DMS53 treated with DMSO at 0.1 percent for 48 hours (cell line): ENCODE measurements at regions not wholly inside any gene's neighbourhood (a gene's known extent, or its start where the extent isn't known, plus 50 kb on each side); places are given as distances from the start of the nearest gene placed in this dataset.

ENCODE experiments used
- DNase-seq: peaks from one replicate; lab custom pipeline; 2025; ENCODE audit not compliant: unreplicated experiment; lab: John Stamatoyannopoulos, UW

DNA sequence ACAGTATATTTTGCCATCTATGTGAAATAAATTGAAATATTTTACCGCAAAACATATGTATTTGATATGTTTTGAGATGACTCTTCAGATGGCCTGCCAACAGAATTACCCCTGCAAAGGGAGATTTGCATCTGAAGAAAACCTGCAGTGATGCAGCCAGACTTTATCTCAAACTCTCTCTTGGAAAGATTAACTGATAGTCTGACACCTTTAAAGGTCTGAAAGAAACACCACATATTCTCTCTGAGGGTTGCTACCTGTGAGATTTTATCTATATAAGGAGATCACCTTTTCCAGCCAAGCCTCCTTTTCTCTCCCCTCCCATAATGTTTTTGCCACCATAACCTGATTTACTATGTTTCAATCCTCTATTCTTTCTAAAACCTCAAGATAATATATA, 1106.3 kb upstream of the IGFBP7 start:
- no peak for DNase-seq

DNA sequence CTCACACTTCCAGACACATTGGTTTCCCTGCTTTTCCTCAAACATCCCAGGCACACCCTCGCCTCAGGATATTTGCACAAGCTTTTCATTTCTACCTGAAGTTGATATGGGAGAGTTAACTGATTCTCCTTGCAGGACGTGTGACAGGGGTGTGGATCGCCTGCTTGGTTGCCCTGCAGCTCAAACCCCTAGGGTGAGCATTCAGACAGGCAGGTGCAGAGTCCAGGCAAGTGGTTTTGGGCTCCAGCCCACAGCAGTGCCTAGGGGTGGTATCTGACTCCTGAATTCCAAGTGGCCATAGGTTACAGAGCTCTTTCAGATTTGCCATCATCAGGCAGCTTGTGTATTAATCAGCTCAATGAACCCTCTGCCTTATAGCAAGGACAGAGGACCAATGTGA, 1104.2 kb upstream of the IGFBP7 start:
- no peak for DNase-seq

DNA sequence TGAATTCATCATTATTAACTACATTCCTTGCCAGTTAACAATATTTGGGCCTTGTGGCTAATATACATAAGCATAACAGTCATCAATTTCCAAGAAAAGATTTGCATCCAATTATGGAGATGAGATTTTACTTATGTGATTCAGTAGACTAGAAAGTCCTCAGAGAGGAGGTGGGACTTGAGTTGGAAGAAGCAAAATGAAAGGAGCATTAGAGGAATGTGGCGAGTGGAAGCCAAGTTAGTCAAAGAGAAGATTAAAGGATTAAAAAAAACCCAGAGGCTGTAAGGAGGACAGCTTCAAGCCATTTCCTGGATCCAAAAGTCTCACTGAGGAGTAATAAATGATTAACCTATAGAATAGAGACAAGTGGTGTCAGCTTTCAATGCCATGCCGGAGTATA, 1099.4 kb upstream of the IGFBP7 start:
- DNase-seq, result peak; percentile 69

DNA sequence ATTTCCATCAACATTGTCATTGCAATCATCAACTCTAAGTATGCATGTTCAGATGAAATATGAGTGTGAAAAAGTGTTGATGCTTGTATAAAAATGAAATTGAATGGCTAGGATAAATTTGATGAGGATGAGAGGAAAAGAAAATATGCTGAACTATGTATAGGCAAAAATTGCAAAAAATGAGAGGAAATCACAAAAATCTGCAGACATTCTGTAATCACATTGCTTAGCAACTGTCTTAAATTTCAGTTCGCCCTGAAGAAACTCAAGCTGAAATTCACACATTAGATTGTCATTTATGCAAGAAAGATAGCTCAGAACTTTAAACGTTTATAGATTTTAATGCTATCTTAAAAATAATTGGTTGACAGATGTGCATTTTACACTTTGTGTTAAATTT, 1098.8 kb upstream of the IGFBP7 start:
- no peak for DNase-seq

DNA sequence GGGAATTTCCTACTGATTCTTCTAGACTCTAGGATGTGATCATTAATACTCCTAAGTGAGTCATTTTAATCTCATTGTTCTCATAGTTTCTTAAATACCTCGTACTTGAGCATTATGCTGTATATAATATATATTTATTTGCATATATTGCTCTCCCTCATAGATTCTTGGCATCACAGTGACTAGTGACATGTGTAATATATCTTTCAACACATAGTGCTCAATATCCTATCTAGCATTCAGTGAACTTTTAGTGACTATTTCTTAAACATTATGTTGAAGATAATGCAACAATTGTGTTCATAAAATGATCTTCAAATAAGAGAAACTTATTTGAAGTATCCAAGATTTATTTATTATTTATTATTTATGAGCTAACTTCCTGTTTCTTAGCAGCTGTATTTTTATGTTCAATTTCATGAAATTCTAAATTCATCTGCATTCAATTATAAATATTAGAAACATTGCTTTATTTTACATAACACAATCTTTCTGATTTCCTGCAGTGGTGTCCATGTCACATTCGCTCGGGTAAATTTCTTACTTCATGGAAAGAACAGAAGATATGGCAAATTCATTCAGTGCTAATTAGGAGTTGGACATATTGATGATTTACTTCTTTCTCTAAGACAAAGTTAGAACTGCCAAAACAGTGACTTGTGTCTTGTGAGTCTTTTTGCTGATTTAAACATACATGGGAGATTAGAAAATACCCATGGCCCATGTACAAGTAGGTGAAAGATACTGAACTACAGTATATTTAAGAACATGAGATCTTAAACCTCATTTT, 1095.5 kb upstream of the IGFBP7 start:
- DNase-seq, result no peak

DNA sequence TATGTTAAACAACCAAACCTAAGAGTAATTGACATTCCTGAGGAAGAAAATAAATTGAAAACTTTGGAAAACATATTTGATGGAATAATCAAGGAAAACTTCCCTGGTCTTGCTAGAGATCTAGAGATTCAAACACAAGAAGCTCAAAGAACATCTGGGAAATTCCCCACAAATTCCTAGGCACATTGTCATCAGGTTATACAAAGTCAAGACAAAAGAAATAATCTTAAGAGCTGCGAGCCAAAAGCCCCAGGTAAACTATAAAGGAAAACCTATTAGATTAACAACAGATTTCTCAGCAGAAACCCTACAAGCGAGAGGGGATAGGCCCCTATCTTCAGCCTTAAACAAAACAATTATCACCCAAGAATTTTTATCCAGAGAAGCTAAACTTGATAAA, 1082.0 kb upstream of the IGFBP7 start:
- no peak for DNase-seq

DNA sequence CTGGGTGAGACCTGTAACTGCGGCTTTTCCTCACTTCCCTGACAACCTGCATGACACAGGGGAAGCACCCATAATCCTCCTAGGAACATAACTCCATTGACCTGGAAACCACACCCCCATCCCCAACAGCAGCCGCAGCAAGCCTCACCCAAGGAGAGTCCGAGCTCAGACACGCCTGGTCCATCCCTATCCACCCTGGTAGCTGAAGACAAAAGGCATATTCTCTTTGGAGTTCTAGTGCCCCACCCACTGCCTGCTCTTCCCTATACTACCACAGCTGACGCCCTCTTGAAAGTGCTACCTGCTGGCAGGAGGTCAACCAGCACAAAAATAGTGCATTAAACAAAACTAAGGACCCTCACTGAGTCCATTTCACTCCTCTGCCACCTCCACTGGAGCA, 1080.9 kb upstream of the IGFBP7 start:
- no peak for DNase-seq

DNA sequence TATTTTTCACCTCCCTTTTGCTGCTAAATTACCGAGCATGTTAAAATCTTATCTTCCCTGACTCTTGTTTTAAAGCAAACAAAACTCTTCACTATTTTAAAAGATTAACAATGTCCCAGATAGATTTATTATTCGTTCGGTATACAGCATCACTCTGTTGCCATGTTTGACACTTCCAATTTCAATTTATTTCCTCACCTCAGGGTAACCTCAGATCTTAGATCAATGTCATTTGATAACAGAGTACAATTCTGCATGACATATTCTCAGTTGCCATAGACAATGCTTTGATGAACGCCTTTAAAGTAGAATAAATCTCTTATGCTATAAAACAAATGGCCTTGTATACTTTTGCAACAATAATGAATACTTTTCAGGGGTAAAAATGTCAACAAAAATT, 1078.1 kb upstream of the IGFBP7 start:
- DNase-seq, result no peak

DNA sequence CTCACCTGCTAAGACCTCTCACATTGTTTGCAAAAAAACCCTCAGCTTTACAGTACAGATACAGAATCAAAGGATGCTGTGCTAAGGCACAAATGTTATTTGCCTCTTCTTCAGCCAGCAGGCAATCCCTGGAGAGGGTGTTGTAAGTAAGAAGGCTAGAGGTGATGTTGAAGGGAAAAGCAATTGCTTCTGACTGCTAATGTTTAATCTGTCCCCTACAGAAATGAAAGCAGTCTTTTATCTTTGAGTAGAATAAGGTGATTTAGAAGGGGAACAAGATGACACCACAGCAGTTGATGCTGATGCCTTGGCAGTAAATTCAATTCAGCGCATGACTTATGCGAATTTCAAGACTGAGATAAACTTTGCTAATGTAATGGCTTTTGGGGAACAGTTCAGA, 1064.8 kb upstream of the IGFBP7 start:
- no peak for DNase-seq

DNA sequence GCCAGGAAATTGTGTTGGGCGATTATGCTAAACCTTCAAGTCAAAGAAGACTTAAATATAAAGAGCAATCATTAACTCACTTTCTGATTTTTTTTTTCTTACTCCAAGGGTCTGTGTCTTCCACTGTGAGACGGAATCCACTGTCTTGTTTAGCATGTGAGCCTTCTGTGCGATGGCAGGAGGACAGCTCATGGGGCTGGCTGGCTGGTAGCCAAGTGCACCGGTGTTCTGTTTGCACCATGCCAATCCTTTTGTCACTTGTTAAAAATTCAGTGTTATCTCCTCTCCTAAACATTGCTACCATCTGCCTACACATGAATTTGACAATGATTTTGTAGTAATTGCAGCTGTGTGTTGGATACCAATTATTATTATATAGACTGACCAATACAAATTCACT, 1056.3 kb upstream of the IGFBP7 start:
- DNase-seq, result no peak

DNA sequence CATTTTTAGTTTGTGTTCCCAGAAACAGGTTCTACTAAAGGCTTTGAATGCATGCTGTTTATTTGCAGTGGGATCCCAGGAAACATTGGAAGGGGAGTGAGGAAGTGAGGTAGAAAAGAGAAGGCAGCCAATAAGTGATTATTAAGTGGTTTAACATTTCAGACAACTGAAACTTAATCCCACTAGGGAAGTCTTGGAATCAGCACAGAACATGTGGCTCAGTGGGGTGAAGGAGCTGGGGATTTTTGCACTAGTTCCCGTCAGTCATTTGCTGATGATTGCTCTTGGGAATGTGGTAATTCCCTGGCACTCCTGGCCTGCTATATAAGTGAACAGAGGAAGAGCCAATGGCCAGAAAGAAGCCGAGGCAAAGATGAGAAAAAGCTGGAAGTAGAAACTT, 1053.0 kb upstream of the IGFBP7 start:
- no peak for DNase-seq

DNA sequence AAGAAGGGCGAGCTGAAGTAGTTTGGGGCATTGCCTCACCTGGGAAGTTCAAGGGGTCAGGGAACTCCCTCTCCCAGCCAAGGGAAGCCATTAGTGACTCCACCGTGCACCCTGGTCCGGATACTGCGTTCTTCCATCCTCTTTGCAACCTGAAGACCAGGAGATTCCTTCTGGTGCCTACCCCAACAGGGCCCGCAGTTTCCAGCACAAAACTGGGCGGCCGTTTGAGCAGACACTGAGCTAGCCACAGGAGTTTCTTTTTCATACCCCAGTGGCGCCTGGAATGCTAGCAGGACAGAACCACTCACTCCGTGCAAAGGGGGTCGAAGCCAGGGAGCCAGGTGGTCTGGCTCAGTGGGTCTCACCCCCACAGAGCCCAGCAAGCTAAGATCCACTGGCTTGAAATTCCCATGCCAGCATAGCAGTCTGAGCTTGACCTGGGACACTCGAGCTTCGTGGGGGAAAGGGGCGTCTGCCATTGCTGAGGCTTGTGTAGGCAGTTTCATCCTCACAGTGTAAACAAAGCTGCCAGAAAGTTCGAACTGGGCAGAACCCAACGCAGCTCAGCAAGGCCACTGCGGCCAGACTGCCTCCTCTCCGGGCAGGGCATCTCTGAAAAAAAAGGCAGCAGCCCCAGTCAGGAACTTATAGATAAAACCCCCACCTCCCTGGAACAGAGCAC, 1039.4 kb upstream of the IGFBP7 start:
- no peak for DNase-seq

DNA sequence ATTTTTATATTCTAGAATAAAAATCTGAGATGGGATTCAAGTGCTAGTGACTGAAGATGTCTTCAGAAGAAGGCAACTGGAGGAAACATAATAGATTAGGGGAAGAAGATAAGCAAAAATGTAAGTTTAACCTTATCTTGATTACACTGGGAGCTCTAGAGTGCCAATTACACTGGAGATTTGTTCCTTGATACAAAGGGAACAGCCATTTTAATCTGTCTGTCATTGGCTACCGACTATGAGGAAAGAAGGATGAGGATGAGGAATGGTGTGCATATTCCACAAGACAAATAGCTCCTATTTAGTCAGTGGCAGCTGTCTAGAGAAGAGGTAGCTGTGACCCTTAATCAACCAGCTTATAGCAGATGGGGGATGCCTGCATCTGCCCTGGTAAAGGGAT, 1034.5 kb upstream of the IGFBP7 start:
- DNase-seq, result no peak

DNA sequence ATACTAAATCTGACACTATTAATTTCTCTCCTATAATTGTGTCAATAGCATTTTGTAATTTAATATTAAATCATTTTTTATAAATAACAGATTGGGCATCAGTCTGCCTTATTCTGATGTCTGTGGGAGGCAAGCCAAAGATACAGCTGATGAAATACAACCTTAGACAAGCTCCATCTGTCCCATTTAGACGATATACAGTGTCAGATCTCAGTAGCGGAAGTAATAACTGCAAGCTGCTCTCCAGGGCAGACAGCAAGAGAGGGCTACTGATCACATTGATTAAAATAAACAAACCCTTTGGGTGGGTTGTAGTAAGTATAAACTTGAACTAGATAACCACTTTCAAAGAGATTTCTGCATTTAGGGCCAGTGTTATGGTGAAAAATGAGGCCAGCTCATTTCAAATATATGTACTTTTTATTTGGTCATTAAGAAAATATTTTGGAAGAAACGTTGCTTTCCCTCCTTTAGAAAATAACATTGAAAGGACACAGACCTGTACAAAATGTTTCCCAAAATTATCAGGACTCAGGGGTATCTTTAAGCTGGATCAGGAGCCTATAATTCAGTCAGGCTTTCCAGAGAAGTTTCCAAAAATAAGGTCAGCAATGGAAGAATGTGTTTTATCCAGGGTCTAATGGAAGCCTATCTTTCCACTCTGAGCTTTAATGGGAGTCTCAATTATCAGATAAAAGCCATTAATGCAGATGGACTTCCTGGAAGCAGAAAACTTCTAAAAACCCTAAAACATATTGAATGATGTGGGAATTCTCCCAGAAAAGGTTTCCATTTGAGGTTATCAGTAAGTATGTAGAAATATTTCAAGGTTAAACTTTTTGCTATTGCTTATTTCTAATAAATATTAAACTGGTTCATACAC, 1028.8 kb upstream of the IGFBP7 start:
- no peak for DNase-seq

DNA sequence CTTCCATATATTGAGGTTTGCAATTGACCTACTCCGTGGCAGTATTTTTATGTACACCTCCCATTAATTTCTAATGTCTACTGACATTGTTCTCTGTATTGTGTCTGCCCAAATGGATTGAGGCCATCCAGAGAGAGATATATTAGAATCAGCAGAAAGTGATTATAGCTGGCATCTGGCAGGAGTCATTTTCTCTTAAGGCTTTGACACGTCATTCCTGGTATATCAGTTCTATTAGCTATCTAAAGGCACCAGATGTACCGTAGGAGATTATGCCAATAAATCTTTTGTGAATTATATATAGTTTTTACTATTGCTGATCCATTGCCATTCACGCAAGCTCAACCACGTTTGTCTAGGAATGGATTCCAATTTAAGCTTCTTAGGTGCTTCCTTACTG, 1026.4 kb upstream of the IGFBP7 start:
- DNase-seq, result no peak

DNA sequence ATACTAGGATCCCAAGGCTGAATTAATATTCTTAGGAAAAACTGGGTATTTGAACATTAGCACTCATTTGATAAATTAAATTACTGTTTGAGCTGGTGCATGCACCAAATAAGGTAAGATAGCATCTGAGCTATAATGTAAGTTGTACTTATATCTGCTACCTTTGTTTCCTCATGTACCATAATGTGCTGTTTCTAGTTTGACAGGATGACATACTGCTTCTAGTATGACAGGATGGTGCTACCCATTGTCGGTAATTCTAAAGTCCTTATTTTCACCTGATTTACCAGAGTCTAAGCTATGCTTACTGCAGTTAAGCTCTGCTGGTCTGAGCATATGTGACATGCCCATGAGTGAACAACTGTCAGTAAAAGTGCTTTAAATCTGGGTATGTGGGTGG, 1017.5 kb upstream of the IGFBP7 start:
- no peak for DNase-seq

DNA sequence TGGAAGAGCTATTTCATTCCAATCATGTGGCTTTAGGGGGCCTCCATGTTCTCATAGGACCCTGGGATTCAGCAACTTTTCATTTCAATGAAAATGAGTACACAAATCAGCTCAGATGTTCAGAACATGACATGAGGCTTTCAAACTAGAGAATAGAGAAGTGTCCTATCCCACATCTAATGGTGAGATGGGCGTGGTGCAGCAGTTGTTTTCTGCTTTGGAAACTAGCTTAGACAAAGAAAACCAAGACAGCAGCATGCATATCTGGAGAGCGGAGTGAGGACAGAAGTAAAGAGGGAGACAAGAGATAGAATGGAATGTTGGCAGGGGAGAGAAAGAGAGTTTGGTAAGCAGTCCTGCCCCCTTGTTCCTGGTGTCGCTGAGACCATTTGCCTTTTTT, 1009.1 kb upstream of the IGFBP7 start:
- DNase-seq, result no peak

DNA sequence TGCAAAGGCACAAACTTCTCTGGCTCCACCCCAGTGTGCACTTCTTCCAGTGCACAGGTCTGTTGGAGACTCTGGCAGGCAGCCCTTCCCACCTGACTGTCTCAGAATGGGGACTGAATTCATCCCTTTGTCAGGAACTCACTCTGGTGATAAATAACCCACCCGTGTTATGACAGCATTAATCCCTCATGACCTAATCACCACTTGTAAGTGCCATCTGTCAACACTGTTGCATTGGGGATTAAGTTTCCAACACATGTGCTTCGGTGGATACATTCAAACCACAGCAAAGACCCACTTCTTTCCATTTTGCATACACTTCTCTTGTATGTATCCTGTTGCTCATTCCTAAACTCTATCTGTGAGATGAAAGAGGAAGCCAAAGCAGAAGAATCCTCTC, 1002.9 kb upstream of the IGFBP7 start:
- peak; percentile 61 for DNase-seq

DNA sequence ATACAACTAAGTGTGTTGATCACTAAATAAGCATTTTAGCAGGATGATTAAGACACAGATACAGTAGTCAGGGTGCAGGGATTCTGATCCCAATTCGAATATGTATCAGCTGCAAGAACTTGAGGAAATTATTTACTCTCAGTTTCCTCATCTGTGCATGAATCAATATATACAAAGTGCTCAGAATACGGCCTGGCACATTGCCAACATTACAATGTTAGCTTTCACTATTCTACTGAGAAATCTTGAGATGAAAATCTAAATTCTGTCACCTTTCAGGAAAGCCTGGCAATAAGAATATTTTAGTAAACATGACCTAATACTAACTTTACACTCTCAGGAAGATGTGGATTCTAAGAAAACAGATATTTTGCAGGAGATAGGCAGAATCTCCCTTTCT, 1001.6 kb upstream of the IGFBP7 start:
- no peak for DNase-seq

DNA sequence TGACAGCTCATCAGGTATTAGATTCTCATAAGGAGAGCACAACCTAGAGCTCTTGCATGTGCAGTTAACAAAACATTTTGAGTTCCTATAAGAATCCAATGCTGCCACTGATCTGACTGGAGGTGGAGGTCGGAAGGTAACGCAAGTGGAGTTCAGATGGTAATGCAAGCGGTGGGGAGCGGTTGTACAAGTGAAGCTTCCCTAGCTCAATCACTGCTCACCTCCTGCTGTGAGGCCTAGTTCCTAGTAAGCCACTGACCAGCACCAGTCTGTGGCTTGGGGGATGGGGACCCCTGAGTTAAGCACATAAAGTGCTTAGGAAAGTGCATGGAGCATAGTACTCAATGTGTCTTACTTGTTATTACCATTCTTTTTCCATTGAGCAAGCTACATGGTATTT, 983.2 kb upstream of the IGFBP7 start:
- DNase-seq, result no peak

DNA sequence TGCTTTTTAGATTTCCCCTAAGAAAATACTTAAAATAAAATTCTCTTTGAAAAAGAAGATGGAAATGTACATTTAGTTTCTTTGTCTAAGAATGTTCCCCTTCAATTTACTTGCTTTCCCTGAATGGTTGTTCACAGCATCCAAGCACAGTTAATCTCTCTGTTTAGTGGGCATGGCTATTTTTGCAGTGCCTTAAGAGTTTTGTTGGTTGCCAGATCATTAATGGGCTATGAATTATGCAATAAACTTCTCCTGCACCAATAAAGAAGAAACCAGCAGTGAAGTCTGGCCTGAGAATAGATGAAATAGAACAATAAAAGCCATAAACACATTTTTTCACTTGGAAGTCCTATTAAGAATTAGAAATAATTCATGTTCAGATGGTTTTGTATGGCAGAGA, 980.4 kb upstream of the IGFBP7 start:
- no peak for DNase-seq

DNA sequence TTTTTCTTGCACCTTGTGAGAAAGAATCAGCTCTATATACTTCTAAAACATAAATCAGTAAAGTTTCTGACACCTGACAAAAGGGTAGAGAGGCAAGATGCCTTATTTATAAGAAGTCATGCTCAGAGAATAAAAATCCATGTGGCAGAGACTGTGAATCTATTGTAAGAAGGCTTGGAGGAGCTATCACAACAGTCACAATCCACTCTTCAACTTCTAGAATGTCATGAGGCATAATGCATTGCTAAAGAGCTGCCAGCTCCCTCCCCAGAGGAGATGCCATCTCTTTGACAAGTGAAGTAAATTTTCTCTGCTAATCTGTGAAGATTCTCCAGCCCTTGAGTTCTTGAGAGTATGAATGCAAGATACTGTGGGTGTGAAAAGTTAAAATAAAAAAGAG, 971.2 kb upstream of the IGFBP7 start:
- DNase-seq, result no peak
